ENCODE measurements at regions not wholly inside any gene's neighbourhood (a gene's known extent, or its start where the extent isn't known, plus 50 kb on each side); places are given as distances from the start of the nearest gene placed in this dataset.
"Not testable (repeated sequence)": the region's sequence is repeated elsewhere in the genome, so short reads cannot be mapped to it uniquely, and the experiment has no call there.

- no peak overlapping the region for H3K4me3 ChIP-seq (ENCODE audit: low read depth in 2 of 2, low read length in 2 of 2)
- ChIA-PET CTCF (no interaction called here), POLR2A (no interaction called here)
- no peaks in the 10 kb centered on the region for H3K4me1 ChIP-seq (ENCODE audit: control insufficient read depth, insufficient read depth, low read length)
- intact Hi-C loops (cut with micrococcal nuclease; ENCODE audit: unreplicated experiment), result no loop called here
- H3K36me3 ChIP-seq (ENCODE audit: control insufficient read depth, insufficient read depth, low read length), result no peaks in the 10 kb centered on the region
- DNase-seq (ENCODE audit: low read depth, low spot score), result no peak
- H3K9me3 ChIP-seq (ENCODE audit: control insufficient read depth, insufficient read depth, low read depth, low read length), result no peaks in the 10 kb centered on the region
- TF ChIP-seq TCF7L2 (IDR thresholded peaks at IDR 0.05; ENCODE audit: low read depth, low read length), result no peak
- TF ChIP-seq, protein P1, sequence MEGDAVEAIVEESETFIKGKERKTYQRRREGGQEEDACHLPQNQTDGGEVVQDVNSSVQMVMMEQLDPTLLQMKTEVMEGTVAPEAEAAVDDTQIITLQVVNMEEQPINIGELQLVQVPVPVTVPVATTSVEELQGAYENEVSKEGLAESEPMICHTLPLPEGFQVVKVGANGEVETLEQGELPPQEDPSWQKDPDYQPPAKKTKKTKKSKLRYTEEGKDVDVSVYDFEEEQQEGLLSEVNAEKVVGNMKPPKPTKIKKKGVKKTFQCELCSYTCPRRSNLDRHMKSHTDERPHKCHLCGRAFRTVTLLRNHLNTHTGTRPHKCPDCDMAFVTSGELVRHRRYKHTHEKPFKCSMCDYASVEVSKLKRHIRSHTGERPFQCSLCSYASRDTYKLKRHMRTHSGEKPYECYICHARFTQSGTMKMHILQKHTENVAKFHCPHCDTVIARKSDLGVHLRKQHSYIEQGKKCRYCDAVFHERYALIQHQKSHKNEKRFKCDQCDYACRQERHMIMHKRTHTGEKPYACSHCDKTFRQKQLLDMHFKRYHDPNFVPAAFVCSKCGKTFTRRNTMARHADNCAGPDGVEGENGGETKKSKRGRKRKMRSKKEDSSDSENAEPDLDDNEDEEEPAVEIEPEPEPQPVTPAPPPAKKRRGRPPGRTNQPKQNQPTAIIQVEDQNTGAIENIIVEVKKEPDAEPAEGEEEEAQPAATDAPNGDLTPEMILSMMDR (IDR thresholded peaks at IDR 0.05), result no peak
- no peak for TF ChIP-seq SIN3A (IDR thresholded peaks at IDR 0.05; ENCODE audit: borderline replicate concordance, insufficient read depth, low read depth, low read length)
- no peak for TF ChIP-seq REST (IDR thresholded peaks at IDR 0.05; ENCODE audit: insufficient read depth in 1 of 2, low read depth in 2 of 2, low read length in 1 of 2)
- TF ChIP-seq POLR2AphosphoS5 (IDR thresholded peaks at IDR 0.05; ENCODE audit: low read depth, low read length), result no peak
- no peaks in the 10 kb centered on the region for H3K27me3 ChIP-seq (ENCODE audit: control insufficient read depth, insufficient read depth, low read length)
- no peak for ATAC-seq
- in situ Hi-C loops (cut with HindIII; ENCODE audit: low pct_unique_long_range_greater_than_20kb, low sequenced_read_pairs), result no loop called here
- no peak overlapping the region for H3K27ac ChIP-seq (ENCODE audit: low read length)
- BruUV-seq (replicated peaks), result no TSS peak
Measured at GRCh38 chr10:91002656-91003055, 81.8 kb upstream of the ANKRD1 start.

- ATAC-seq; BruUV-seq (replicated peaks); H3K27ac ChIP-seq (ENCODE audit: low read length); POLR2A ChIA-PET; H3K4me3 ChIP-seq (ENCODE audit: low read depth in 2 of 2, low read length in 2 of 2); in situ Hi-C loops (cut with HindIII; ENCODE audit: low pct_unique_long_range_greater_than_20kb, low sequenced_read_pairs); H3K27me3 ChIP-seq (ENCODE audit: control insufficient read depth, insufficient read depth, low read length); intact Hi-C loops (cut with micrococcal nuclease; ENCODE audit: unreplicated experiment); H3K36me3 ChIP-seq (ENCODE audit: control insufficient read depth, insufficient read depth, low read length); H3K9me3 ChIP-seq (ENCODE audit: control insufficient read depth, insufficient read depth, low read depth, low read length); DNase-seq (ENCODE audit: low read depth, low spot score); H3K4me1 ChIP-seq (ENCODE audit: control insufficient read depth, insufficient read depth, low read length): not testable (repeated sequence)
- CTCF ChIA-PET, result interaction anchor here (0.6 kb wide), 2 partner anchors 40 to 99 kb away, joined by 4 to 12 read pairs; no protein-coding TSS in a partner anchor
Measured at GRCh38 chr10:91003379-91003778, 82.5 kb upstream of the ANKRD1 start.

DNA sequence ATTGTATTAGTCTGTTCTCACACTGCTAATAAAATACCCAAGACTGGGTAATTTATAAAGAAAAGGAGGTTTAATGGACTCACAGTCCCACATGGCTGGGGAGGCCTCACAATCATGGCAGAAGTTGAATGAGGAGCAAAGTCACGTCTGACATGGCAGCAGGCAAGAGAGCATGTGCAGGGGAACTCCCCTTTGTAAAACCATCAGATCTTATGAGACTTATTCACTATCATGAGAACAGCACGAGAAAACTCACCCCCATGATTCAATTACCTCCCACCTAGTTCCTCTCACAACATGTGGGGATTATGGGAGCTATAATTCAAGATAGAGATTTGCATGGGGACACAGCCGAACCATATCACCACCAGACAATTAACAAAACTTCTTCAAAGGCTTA is 84.4 kb upstream of the ANKRD1 start:
- H3K36me3 ChIP-seq (ENCODE audit: control insufficient read depth, insufficient read depth, low read length); H3K27ac ChIP-seq (ENCODE audit: low read length); H3K9me3 ChIP-seq (ENCODE audit: control insufficient read depth, insufficient read depth, low read depth, low read length); BruUV-seq (replicated peaks); H3K27me3 ChIP-seq (ENCODE audit: control insufficient read depth, insufficient read depth, low read length); in situ Hi-C loops (cut with HindIII; ENCODE audit: low pct_unique_long_range_greater_than_20kb, low sequenced_read_pairs); H3K4me1 ChIP-seq (ENCODE audit: control insufficient read depth, insufficient read depth, low read length); POLR2A ChIA-PET; intact Hi-C loops (cut with micrococcal nuclease; ENCODE audit: unreplicated experiment); H3K4me3 ChIP-seq (ENCODE audit: low read depth in 2 of 2, low read length in 2 of 2); DNase-seq (ENCODE audit: low read depth, low spot score); ATAC-seq: not testable (repeated sequence)
- CTCF ChIA-PET, result interaction anchor here (0.6 to 1.1 kb wide), 3 partner anchors 57 to 245 kb away, joined by 3 to 7 read pairs (median 5); no protein-coding TSS in a partner anchor
